ENCODE measurements at regions not wholly inside any gene's neighbourhood (a gene's known extent, or its start where the extent isn't known, plus 50 kb on each side); places are given as distances from the start of the nearest gene placed in this dataset.

DNA sequence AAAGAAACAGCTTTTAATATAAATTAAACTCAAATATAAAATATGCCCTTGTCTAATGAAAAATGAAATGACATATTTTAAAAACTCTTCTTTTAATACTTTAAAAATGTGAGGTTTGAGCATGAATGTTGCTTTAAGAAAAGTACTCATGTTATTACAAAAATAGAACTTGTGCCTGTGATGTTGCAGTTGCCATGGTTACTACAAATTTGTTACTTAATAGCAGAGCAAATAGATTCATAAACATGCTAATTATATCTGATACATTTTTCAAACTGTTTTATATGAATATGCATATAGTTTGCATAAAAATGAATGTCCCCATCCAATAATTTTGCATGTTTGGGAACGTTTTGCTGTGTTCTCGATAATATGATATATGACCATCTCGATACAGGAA lies 152.3 kb upstream of the DPYD start:
- Histone ChIP-seq H3K9me3 (replicated peaks in 1 of 3) (no peaks in the 10 kb centered on the region), H3K4me1 (replicated peaks in 1 of 2) (no peaks in the 10 kb centered on the region), H3K36me3 (replicated peaks in 1 of 2) (no peaks in the 10 kb centered on the region), H3K4me3 (no peak overlapping the region), H3K27me3 (no peaks in the 10 kb centered on the region), H3K27ac (no peak overlapping the region)
- intact Hi-C loops (cut with DNase I): no loop called here
- WGBS, 4 donors: 73 to 80% (median 77%) methylated on average over 3 of the region's 3 CpGs
- TF ChIP-seq, protein P1, sequence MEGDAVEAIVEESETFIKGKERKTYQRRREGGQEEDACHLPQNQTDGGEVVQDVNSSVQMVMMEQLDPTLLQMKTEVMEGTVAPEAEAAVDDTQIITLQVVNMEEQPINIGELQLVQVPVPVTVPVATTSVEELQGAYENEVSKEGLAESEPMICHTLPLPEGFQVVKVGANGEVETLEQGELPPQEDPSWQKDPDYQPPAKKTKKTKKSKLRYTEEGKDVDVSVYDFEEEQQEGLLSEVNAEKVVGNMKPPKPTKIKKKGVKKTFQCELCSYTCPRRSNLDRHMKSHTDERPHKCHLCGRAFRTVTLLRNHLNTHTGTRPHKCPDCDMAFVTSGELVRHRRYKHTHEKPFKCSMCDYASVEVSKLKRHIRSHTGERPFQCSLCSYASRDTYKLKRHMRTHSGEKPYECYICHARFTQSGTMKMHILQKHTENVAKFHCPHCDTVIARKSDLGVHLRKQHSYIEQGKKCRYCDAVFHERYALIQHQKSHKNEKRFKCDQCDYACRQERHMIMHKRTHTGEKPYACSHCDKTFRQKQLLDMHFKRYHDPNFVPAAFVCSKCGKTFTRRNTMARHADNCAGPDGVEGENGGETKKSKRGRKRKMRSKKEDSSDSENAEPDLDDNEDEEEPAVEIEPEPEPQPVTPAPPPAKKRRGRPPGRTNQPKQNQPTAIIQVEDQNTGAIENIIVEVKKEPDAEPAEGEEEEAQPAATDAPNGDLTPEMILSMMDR (IDR thresholded peaks at IDR 0.05): no peak
- no peak for TF ChIP-seq POLR2A (IDR thresholded peaks at IDR 0.05)
- no peak for DNase-seq

- no peak overlapping the region for H3K27ac ChIP-seq
- WGBS, 4 donors: 65 to 72% (median 71%) methylated on average over 2 of the region's 2 CpGs
- H3K36me3 ChIP-seq (replicated peaks in 1 of 2): no peaks in the 10 kb centered on the region
- no peaks in the 10 kb centered on the region for H3K27me3 ChIP-seq
- H3K4me3 ChIP-seq: no peak overlapping the region
- TF ChIP-seq, protein P1 (IDR thresholded peaks at IDR 0.05): no peak
- no peak for TF ChIP-seq POLR2A (IDR thresholded peaks at IDR 0.05)
- intact Hi-C loops (cut with DNase I): no loop called here
- DNase-seq: no peak
- no peaks in the 10 kb centered on the region for H3K9me3 ChIP-seq (replicated peaks in 1 of 3)
- no peaks in the 10 kb centered on the region for H3K4me1 ChIP-seq (replicated peaks in 1 of 2)
These were observed 151.2 kb upstream of the DPYD start for GRCh38 chr1:98072047-98072446.

DNA sequence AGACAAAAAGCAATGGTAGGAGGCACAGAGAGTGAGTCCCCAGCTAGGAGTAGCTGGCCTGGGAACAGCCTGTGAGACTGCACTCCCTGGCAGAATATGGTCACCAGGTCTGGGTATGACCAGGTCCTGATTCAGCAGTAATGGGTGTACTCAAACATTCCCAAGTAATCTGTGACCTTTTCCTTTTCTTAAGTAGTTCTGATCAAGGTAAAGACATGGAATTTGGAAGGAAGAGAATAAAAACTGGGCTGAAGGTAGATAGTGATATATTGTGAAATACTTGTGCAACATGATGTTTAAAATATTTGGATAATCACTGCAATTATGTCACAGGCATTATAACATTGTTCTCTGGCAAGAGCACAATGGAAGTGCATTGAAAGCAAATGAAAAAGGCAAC lies 147.2 kb upstream of the DPYD start:
- DNase-seq: no peak
- H3K4me1 ChIP-seq (replicated peaks in 1 of 2): no peaks in the 10 kb centered on the region
- H3K4me3 ChIP-seq: no peak overlapping the region
- H3K27me3 ChIP-seq: no peaks in the 10 kb centered on the region
- intact Hi-C loops (cut with DNase I): no loop called here
- H3K36me3 ChIP-seq (replicated peaks in 1 of 2): no peaks in the 10 kb centered on the region
- H3K27ac ChIP-seq: no peak overlapping the region
- H3K9me3 ChIP-seq (replicated peaks in 1 of 3): no peaks in the 10 kb centered on the region
- no peak for TF ChIP-seq POLR2A (IDR thresholded peaks at IDR 0.05)
- TF ChIP-seq, protein P1 (IDR thresholded peaks at IDR 0.05): no peak

DNA sequence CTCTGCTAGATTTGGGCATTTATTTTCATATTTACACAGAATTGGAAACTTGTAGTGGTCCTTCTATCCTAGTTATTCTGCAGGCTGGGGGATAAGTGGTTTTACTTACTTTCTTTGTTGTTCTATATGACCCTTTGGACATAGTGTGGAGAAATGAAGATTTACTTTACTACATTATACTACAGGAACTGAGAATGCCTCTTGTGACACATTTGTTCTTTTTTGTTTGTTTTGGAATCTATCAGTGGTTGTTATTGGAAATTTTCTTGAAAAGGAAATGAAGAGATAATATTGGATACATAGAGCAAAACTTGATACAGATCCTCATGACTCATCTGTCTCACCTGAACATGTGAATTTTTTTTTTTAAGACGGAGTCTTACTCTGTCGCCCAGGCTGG lies 146.1 kb upstream of the DPYD start:
- 88 to 95% (median 88%) methylated on average over 2 of the region's 2 CpGs for WGBS, 4 donors
- intact Hi-C loops (cut with DNase I): no loop called here
- DNase-seq: no peak

More for the DNA sequence above, 146.1 kb upstream of the DPYD start:
- Histone ChIP-seq H3K27ac (no peak overlapping the region), H3K9me3 (replicated peaks in 1 of 3) (no peaks in the 10 kb centered on the region), H3K4me3 (no peak overlapping the region), H3K4me1 (replicated peaks in 1 of 2) (no peaks in the 10 kb centered on the region), H3K27me3 (no peaks in the 10 kb centered on the region), H3K36me3 (replicated peaks in 1 of 2) (no peaks in the 10 kb centered on the region)
- TF ChIP-seq, protein P1 (IDR thresholded peaks at IDR 0.05): no peak
- TF ChIP-seq POLR2A (IDR thresholded peaks at IDR 0.05): no peak

Measured in adrenal gland (tissue), 9 donors.